H7 (cell line): ENCODE measurements at regions not wholly inside any gene's neighbourhood (a gene's known extent, or its start where the extent isn't known, plus 50 kb on each side); places are given as distances from the start of the nearest gene placed in this dataset.
"Not testable (repeated sequence)": the region's sequence is repeated elsewhere in the genome, so short reads cannot be mapped to it uniquely, and the experiment has no call there.

Source experiments
- DNase-seq: peaks from one replicate; pipeline ENCODE4 v3.0.0; 2012
- H3K27me3 ChIP-seq: 2 replicates; pipeline ENCODE4 v1.6.0; 2011; ENCODE audit warnings: mild to moderate bottlenecking, low read length; ENCODE audit not compliant: control insufficient read depth, insufficient read depth
- H3K36me3 ChIP-seq: replicated peaks from 2 replicates; pipeline ENCODE4 v1.5.1; 2011; ENCODE audit warnings: low read length; ENCODE audit not compliant: control insufficient read depth, insufficient read depth
- H3K4me3 ChIP-seq: 2 replicates; pipeline ENCODE4 v1.5.1; 2011; ENCODE audit warnings: low read depth, mild to moderate bottlenecking, control low read depth, low read length, moderate library complexity; ENCODE audit not compliant: insufficient read depth

DNA sequence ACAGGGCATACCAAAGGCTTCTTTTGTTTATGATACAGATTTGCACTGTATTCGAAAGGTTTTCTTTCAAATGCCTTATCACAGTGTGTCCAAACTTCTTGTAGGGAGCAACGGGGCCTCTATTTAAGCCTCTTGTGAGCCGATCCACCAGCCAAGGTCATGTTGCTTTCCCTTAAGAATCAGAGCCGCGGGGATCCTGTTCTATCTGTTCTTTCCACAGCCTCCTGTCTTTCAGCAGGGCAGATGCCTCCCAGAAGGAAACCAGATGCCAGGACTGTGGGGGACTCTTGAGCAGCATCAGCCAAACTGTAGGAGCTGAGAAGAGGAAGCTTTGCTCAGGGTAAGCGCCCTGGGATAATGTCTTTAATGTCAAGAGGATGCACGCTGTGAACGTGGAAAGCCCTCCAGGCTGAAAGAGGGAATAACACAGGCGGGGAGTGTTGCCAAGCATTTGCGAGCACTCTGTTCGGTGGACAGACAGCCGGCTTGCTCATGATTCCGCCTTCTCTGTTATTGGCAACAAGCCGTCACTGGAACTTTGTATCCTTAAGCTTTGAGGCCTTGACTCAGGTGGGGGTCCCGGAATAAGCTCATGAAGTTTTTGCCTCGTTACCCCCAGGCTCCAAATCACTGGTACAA is 279.8 kb upstream of the FRG1 start:
- Histone ChIP-seq H3K27me3 (no peaks in the 10 kb centered on the region), H3K4me3 (no peak overlapping the region), H3K36me3 (no peaks in the 10 kb centered on the region)
- peak; percentile 20 for DNase-seq

- no peaks in the 10 kb centered on the region for H3K27me3 ChIP-seq
- H3K36me3 ChIP-seq = no peaks in the 10 kb centered on the region
- no peak overlapping the region for H3K4me3 ChIP-seq
- no peak for DNase-seq
Observed at GRCh38 chr4:189664693-189665250, 275.9 kb upstream of the FRG1 start.

DNA sequence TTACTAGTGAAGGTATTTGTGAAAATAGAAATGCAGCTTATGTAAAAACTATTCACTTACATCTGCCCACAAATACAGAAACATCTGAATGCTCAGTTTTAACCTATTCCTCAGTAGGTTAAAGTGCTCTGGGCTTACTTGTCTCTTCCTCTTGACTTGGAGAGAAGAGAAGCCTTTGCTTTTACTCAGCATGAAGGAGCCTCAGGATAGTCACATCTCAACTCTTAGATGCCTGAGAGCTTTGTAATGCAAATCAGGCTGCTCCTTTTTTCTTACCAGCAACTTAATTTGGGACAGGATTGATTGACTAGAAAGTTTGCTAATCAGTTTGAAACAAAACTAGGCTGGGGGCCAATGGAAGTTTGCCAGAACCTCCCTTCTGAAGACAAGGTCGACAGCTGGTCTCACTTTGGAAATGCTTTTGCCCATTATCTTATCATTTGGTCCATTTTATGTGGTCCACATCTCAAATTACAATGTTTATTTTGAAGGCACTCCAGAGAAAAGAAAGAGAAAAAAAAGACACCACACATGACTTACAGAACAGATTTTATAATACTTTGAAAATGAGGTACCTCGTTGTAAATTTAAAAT is 274.9 kb upstream of the FRG1 start:
- not testable (repeated sequence) for H3K36me3 ChIP-seq, H3K27me3 ChIP-seq, H3K4me3 ChIP-seq, DNase-seq

DNA sequence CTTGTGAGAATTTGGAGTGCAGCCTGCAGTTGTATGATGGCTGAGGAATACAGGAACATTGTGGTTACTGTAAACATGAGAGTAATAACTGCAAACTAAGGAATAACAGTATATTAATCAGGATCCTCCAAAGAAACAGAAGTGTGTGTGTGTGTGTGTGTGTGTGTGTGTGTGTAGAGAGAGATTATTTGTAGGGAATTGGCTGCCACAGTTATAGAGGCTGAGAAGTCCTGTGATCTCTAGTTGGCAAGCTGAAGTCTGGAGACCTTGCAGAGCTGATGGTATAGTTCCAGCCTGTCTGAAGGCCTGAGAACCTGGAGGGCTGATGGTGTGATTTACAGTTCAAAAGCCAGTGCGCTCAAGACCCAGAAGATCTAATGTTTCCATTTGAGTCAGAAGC is 273.3 kb upstream of the FRG1 start:
- not testable (repeated sequence) for H3K27me3 ChIP-seq, DNase-seq, H3K36me3 ChIP-seq, H3K4me3 ChIP-seq

DNA sequence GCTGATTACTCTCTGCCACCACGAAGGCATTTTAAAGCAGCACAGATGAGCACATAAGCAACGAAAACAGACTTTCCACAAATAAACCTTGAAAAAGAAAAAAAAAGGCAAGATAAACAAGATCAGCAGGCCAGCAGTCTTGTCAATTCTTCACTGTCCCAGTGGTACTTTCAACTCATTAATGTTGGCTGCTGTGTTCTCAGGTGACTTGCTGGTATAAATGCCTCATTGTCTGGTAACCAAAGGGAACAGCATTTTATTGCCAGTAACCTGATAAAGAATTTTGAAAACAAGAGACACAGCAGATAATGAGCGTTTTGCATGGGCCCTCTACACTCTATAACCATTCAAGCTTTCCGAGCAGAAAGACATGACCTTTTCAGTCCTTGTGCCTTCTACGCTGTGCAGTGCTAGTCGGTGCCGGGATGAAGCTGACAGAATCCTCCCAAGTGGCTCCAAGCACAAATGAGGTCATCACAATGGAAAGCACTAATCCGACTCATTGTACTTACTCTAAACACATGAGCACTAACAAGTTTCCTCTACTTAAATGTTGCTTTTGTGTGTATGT is 242.9 kb upstream of the FRG1 start:
- H3K36me3 ChIP-seq, H3K4me3 ChIP-seq, H3K27me3 ChIP-seq, DNase-seq: not testable (repeated sequence)

DNA sequence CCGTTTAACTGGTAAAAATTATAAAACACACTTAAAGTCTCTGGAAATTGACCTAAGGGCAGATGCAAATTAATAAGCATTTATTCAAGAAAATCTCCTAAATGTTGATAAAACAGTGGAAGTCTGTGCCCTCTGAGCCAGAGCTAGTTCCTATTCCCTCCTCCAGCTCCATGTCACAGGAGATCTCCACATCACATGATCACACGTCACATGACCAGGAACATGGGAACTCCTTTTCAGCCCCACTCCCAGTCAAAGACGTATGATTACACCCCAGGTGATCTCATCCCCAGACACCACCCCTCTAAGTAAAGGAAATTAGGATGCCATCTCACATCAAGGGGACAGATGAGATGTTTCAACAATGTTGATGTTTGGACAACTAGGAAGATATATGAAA is 237.7 kb upstream of the FRG1 start:
- DNase-seq, H3K27me3 ChIP-seq, H3K4me3 ChIP-seq, H3K36me3 ChIP-seq: not testable (repeated sequence)

GRCh38 chr4:189706821-189707220 is 233.9 kb upstream of the FRG1 start:
- not testable (repeated sequence) for H3K4me3 ChIP-seq, H3K36me3 ChIP-seq, DNase-seq, H3K27me3 ChIP-seq

GRCh38 chr4:189707227-189707626 is 233.4 kb upstream of the FRG1 start:
- not testable (repeated sequence) for H3K4me3 ChIP-seq, H3K36me3 ChIP-seq, H3K27me3 ChIP-seq, DNase-seq

GRCh38 chr4:189711956-189712355 is 228.7 kb upstream of the FRG1 start:
- H3K4me3 ChIP-seq, DNase-seq, H3K27me3 ChIP-seq, H3K36me3 ChIP-seq: not testable (repeated sequence)

DNA sequence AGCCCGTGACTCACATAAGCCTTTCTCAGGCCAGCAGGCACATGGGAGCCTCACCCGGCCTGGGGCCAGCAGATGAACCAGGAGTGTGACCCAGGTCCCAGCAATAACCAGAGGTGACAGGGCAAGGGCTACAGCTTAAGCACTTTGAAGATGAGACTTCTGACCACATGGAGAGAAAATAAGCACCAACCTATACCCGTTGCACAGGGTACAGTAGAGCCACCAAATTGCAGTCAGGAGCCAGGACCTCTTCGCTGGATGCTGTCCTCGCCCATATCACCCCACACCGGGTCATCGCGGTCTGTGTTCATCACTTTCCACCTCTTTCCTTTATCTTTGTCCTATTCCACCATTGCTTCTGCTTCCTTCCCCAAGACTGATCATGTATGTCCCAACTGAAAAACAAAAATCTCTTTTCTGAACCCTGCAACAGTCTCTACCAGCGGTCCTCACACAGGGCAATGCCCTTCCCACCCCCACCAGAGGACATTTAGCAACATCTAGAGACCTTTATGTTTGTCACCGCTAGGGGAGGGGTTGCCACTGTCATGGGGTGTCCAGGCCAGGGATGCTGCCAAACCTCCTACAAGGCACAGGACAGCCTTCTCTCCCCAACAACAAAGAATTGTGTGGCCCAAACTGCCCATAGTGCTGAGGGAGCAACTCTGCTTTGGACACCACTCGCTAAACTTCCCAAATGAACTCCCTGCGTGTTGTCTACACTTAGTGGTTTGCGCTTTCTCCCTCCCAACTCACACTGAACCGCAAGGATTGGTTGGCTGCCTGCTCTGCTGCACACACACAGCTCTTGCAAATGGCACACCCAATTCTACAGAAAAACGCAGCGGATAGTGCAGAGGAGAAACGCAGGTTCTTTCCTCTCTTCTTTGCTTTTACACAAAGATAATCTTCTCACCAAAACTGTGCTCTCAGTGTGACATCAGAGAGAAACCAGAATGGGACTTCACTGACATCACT is 219.4 kb upstream of the FRG1 start:
- H3K27me3 ChIP-seq, H3K36me3 ChIP-seq, DNase-seq: not testable (repeated sequence)
- H3K4me3 ChIP-seq = peak overlapping the region; percentile 4; the same call in 1 of the 2 replicates

GRCh38 chr4:189722324-189723003 is 218.2 kb upstream of the FRG1 start:
- DNase-seq, H3K27me3 ChIP-seq, H3K36me3 ChIP-seq: not testable (repeated sequence)
- peak overlapping the region; percentile 7; the same call in 1 of the 2 replicates for H3K4me3 ChIP-seq

DNA sequence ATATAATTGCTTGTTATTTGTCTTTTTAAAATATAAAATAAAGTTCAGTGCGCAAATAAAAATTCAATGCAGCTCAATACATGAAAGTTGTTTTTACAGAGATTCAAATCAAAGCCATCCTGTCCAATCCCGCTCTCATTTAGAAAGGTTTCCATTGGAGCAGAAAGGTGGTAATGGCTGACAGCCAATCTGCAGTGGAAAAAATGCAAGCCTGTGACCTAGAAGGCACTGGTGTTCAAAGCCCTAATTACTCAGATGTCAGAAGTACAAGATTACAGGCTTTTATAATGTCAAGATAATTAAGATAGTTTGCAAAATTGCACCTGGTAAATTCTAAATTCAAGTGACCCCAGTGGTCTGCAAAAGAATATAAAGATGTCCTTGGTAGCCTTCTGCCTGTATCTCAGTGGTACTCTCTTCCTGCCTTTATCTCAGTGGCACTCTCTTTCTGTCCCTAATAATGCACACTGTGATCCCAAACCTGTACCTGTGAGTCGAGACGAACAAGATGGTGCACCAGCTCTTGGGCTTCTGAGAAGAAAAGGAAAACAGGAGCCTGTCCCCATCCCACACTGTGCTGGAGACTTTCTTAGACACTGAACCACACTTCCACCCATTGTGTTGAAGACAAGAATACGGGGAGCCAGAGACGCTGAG is 212.6 kb upstream of the FRG1 start:
- DNase-seq, H3K27me3 ChIP-seq, H3K4me3 ChIP-seq, H3K36me3 ChIP-seq: not testable (repeated sequence)

GRCh38 chr4:189731989-189732388 is 208.7 kb upstream of the FRG1 start:
- not testable (repeated sequence) for H3K4me3 ChIP-seq, H3K36me3 ChIP-seq, H3K27me3 ChIP-seq
- peak; percentile 8 for DNase-seq
